HG02588 (cell line): ENCODE measurements at regions not wholly inside any gene's neighbourhood (a gene's known extent, or its start where the extent isn't known, plus 50 kb on each side); places are given as distances from the start of the nearest gene placed in this dataset.

Source experiments
- ATAC-seq: cut with Tn5 transposase; IDR thresholded peaks from one replicate; pipeline ENCODE4 v1.9.1; 2021; ENCODE audit warnings: mild to moderate bottlenecking, moderate library complexity; ENCODE audit not compliant: unreplicated experiment

- ATAC-seq: no peak
Observed at GRCh38 chr14:85400678-85401077, 129.3 kb upstream of the FLRT2 start.

- no peak for ATAC-seq
Observed at GRCh38 chr14:85401384-85401783, 128.6 kb upstream of the FLRT2 start.

- ATAC-seq: no peak
Observed at GRCh38 chr14:85402569-85403162, 127.3 kb upstream of the FLRT2 start.

DNA sequence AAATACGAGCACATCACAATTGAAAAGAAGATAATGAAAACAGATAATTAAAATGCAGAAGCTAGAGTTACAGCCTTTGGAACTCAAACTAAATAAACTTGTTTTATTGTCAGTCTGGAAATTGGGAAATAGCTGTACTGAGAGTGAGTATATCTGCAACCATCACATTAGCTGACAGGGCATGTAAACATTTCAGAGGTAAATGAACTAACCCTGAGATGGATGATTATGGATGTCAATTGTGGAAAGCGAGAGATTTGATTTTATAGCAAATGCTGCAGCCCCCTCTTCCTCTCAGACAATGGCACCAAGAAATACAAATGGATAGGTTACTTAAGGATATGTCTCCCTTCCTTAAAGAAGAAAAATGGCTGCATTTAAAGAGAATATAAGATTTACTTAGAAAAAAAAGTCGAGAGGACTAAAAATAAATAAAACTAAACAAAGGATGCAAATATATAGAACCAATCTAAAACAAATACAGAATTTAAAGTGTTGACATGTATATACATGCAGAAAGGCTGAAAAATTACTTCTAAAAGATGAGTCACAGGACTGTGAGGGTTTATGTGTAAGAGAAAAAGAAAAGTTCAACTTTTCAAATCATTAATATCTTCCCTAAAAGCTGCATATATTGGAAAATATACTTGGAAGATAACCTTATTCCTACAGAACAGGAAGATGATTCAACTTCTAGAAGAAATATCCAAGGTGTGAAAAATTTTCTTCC lies 120.3 kb upstream of the FLRT2 start:
- no peak for ATAC-seq

DNA sequence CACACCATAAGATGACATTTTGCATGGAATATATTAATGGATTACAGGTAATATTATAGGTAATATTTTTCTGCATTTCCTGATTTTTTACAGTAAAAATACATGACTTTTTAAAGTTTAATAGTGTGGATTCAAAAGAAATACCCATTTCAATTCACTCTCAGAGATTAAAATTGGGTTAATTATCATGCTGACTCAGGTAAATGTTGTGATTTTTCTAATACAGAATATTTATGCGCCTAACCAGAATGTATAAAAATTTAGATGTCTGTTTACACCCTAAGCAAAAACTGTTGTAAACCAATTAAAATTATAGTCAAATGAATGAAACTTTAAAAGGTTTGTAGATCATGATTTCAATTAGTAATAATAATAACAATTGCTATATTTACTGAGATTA lies 117.2 kb upstream of the FLRT2 start:
- ATAC-seq: no peak

DNA sequence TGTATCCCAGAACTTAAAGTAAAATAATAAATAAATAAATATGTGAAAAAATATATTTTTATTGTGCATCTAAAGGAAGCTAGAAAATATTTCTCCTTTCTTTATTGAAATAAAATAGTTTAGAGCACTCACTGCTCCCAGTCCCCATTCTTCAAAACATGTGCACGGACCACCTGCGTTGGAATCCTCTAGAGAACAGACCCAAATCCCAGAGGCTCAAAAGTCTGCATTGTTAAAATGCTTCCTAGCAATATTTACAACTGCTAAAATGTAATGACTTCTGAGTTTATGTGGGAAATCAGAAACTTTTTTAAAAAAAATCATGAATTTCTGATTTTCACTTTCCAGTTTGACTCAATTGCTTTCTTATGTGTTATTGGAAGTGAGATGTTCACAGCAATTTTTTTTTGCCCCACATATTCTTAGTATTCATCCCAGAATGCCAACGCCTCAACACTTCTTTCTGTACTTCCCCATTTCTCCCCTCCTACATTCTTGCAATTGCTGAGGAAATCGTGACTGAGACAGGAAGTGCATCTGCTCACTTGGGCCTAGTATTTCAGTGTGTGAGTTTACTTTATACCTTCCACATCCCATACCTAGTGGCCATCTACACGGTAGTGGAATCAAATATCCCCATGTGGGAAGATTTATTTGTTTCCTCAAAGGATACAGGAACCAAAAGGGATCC lies 116.0 kb upstream of the FLRT2 start:
- no peak for ATAC-seq

- no peak for ATAC-seq
Observed at GRCh38 chr14:85415015-85415712, 114.8 kb upstream of the FLRT2 start.

GRCh38 chr14:85416771-85417170 lies 113.2 kb upstream of the FLRT2 start:
- no peak for ATAC-seq

DNA sequence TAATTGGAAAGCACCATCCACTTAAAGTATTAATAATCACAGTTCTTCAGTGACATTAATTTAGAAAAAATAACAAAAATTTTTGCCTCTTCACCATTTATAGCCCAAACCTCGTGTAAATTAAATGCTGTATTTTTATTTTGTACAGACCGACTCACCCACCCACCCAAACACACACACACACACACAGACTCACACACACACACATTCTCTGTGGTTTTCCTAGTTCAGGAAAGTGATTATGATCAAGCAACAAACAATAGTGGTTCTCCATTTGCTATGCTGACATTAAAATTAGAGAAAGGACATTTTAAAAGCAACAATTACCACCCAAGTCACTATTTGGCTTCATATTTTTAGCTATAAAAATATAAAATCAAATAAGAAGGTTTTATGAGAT lies 112.5 kb upstream of the FLRT2 start:
- ATAC-seq: no peak

DNA sequence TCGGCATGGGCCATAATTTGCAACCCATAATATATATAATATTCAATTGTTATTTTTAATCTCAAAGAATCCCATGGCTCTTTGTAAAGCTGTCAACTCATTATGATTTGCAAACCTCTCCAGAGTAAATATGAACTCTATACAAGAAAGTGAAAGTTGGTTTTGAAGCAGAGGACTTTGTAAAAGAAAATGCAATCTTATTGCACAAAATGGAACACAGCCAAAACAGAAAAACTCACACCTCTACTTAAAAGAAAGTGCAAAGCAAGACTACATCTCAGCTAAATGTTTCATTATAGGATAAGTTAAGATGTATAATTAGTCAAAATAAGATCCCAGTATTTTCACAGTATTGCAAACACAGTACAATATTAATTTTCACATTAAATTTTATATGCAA lies 111.2 kb upstream of the FLRT2 start:
- ATAC-seq: no peak

- no peak for ATAC-seq
Observed at GRCh38 chr14:85420278-85420677, 109.7 kb upstream of the FLRT2 start.

DNA sequence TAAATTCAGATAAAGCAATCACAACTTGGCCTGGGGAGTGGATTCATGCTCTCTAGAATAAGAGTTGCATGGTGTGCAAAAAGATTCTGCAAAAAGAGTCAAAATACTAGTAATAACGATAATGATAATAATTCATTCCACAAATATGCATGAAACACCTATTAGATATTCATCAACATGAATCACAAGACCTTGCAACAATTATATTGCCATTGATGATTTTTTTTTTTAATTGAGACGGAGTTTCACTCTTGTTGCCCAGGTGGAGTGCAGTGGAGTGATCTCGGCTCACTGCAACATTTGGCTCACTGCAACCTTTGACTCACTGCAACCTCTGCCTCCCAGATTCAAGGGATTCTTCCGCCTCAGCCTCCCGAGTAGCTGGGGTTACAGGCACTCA lies 109.2 kb upstream of the FLRT2 start:
- ATAC-seq: no peak

DNA sequence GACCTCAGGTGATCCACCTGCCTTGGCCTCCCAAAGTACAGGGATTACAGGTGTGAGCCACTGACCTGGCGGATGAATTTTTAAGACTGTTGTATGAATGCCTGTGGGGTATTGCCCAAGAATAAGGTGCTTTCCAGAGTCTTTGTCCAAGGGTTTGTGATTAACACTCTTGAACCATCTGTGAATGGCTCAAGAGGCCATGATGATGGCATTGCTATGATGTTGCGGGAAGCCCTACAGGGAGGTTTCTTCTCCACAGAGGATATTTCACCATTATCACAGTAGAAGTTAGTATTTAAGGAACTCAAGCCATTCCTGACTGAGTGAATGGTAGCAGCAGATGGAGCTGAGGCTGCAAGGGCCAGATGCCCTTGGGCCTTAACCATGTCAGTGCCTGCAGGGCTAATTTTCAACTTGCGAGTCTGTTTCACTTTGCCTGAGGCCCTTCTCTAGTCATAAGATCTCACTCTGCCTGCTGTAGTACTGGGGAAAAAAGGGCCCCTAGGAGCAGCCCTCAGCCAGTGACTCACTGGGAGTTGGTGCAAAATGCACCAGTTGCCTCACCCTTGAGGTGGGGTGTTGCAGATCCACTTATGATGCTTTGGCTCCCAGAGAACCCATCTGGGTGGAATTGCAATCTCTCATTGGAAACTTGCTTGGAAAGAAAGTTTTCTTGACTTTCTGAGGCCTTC lies 108.6 kb upstream of the FLRT2 start:
- no peak for ATAC-seq

DNA sequence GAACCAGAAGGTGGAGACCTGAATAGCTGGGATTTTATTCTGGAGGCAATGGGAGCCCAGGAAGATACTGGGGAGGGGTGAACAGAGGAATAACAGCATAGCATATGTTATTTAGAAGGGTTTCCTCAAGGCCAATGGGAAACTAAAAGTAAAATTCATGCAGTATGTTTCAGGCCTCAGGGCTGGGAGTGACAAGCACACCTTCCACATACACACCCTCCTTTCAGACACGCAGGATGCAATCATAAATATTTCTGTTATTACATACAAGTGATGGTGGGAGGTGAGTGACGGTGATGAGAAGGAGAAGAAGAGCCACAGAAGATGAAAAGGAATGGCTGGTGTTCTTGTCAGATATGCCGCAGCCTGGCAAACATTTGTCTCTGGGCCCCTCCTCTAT lies 106.1 kb upstream of the FLRT2 start:
- no peak for ATAC-seq

DNA sequence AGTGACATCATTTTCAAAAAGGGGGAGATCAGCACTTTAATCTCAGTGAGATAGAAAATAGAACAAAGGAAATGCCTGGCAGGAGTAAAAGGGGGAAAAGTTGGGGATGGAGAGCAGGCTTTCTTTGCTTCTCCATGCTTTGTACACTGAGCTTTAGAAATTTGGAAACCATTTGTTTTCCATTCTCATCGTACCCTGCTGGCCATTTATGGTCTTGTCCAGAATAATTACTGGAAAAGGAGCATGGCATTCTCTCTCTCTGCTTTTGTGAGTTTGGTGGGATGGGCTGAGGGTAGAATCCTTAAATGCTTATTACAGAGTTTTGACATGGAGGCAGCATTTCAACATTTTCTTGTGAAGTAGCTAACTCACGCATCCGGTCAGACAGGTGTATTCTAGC lies 104.4 kb upstream of the FLRT2 start:
- no peak for ATAC-seq

DNA sequence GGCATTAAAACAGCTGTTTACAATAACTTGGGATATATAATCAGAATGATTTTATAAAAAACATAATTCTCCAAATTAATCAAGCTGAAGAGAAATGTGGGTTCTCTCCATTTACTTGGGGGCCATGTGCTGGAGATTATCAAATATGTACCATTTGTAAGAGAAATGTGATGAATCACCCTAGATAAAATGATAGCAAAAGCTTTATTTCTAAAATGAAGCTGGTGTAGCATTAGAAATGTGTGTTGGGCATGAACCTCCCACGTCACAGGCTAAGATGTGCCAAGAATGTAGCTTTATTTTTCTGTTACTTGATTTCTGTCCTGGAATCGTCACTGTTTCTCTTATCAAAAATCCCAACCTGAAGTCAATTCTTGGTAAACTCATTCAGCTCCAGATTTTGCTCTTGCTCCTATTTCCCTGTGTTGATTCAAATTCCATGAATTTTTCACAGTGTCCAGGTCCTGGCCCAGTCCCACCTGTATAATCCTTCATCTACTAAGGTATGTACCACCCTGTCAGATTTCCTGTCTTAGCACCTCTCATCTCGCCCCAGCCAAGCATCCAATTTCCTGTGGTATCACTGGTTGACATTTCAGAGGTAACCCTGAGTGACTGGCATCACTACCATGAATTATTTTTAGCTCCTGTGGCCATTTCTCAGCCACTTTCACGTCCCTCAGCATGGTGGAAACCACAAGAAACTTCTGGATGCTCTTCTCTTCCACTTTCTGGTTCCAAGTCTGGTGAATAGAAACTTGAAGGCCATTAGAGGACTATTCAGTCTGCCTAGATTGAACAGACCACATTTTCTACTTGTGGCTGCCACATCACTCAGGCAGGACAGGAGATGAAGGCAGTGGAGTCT lies 103.6 kb upstream of the FLRT2 start:
- ATAC-seq: no peak

DNA sequence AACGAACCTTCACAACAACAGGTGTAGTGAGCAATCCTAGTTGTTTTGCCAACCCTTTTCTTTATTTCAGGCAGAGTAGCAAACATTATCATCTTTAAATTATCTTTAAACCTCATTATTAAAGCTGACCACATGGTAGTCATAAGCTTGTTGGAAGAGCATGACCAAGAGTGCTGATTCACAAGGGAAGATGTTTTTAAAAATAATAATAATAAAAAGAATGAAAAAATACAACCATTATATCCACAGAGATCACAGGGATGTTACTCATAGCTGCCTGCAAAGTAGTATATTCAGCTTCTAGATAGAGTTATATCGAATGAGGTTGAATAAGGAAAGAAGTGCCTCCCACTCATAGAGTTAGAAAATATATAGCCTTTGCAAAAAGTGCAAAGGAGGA lies 101.0 kb upstream of the FLRT2 start:
- no peak for ATAC-seq

- no peak for ATAC-seq
Observed at GRCh38 chr14:85437148-85437547, 92.8 kb upstream of the FLRT2 start.

- no peak for ATAC-seq
Observed at GRCh38 chr14:85438001-85438400, 91.9 kb upstream of the FLRT2 start.

GRCh38 chr14:85438481-85438942 lies 91.4 kb upstream of the FLRT2 start:
- ATAC-seq: no peak
